Liver (tissue), 8 donors: ENCODE measurements at regions not wholly inside any gene's neighbourhood (a gene's known extent, or its start where the extent isn't known, plus 50 kb on each side); places are given as distances from the start of the nearest gene placed in this dataset.

Source experiments
- DNase-seq: peaks from one replicate; pipeline ENCODE4 v3.0.0-alpha.2; 2017; ENCODE audit warnings: low spot score
- H3K27ac ChIP-seq, 2 donors: one replicate each; pipeline ENCODE4 v1.7.0; 2013; ENCODE audit warnings: inconsistent platforms in 2 of 2, low read length in 2 of 2, control low read depth in 1 of 2, low read depth in 1 of 2, mild to moderate bottlenecking in 1 of 2
- H3K27me3 ChIP-seq, 4 donors: one replicate each; pipeline versions ENCODE4 v1.6.1 to v1.7.0; 2013; ENCODE audit warnings: low read length in 3 of 4, inconsistent platforms in 1 of 4, mild to moderate bottlenecking in 1 of 4, moderate library complexity in 1 of 4; ENCODE audit not compliant: control insufficient read depth in 4 of 4, insufficient read depth in 4 of 4
- H3K36me3 ChIP-seq, 4 donors: one replicate each; pipeline versions ENCODE4 v1.6.1 to v1.7.0; 2013; ENCODE audit warnings: low read length in 3 of 4, mild to moderate bottlenecking in 3 of 4, low read depth in 1 of 4, moderate library complexity in 1 of 4; ENCODE audit not compliant: control insufficient read depth in 4 of 4, insufficient read depth in 3 of 4
- H3K4me1 ChIP-seq, 4 donors: one replicate each; pipeline versions ENCODE4 v1.6.1 to v1.7.0; 2013; ENCODE audit warnings: low read length in 3 of 4, mild to moderate bottlenecking in 3 of 4, moderate library complexity in 1 of 4; ENCODE audit not compliant: control insufficient read depth in 4 of 4, insufficient read depth in 4 of 4
- H3K4me3 ChIP-seq, 3 donors: one replicate each; pipeline versions ENCODE4 v1.6.1 to v1.7.0; 2013; ENCODE audit warnings: low read length in 3 of 3, control low read depth in 1 of 3, low read depth in 1 of 3, mild to moderate bottlenecking in 1 of 3
- H3K9ac ChIP-seq, 2 donors: one replicate each; pipeline ENCODE4 v1.7.0; 2013; ENCODE audit warnings: low read length in 2 of 2, mild to moderate bottlenecking in 2 of 2, moderate library complexity in 2 of 2, control low read depth in 1 of 2, low read depth in 1 of 2
- H3K9me3 ChIP-seq, 4 donors: one replicate each; pipeline versions ENCODE4 v1.6.1 to v1.7.0; 2013; ENCODE audit warnings: low read length in 3 of 4; ENCODE audit not compliant: control insufficient read depth in 4 of 4
- EGR1 ChIP-seq, 2 donors: IDR thresholded peaks; 2 replicates each; pipeline ENCODE4 v1.6.1; 2016 to 2018; ENCODE audit warnings: antibody characterized with exemption in 2 of 2, low read depth in 2 of 2
- FOXA1 ChIP-seq: IDR thresholded peaks from 2 replicates; pipeline ENCODE4 v1.6.1; 2016; ENCODE audit warnings: antibody characterized with exemption
- FOXA2 ChIP-seq: IDR thresholded peaks from 2 replicates; pipeline ENCODE4 v1.6.1; 2016; ENCODE audit warnings: antibody characterized with exemption
- GABPA ChIP-seq, 2 donors: IDR thresholded peaks in 1 of 2; conservative IDR thresholded peaks in 1 of 2; 2 replicates each; pipeline ENCODE4 v1.6.1; 2016; ENCODE audit warnings: antibody characterized with exemption in 2 of 2, mild to moderate bottlenecking in 1 of 2, moderate library complexity in 1 of 2
- HNF4A ChIP-seq, 2 donors: conservative IDR thresholded peaks; 2 replicates each; pipeline ENCODE4 v1.6.1; 2016; ENCODE audit warnings: antibody characterized with exemption in 2 of 2, mild to moderate bottlenecking in 2 of 2
- HNF4G ChIP-seq: IDR thresholded peaks from 2 replicates; pipeline ENCODE4 v1.6.1; 2016; ENCODE audit warnings: antibody characterized with exemption
- JUND ChIP-seq, 2 donors: IDR thresholded peaks; 2 replicates each; pipeline ENCODE4 v1.6.1; 2016; ENCODE audit warnings: antibody characterized with exemption in 2 of 2
- NR2F2 ChIP-seq: IDR thresholded peaks from 2 replicates; pipeline ENCODE4 v1.6.1; 2016; ENCODE audit warnings: antibody characterized with exemption
- RAD21 ChIP-seq, 2 donors: IDR thresholded peaks; 2 replicates each; pipeline ENCODE4 v1.6.1; 2016; ENCODE audit warnings: antibody characterized with exemption in 2 of 2, mild to moderate bottlenecking in 2 of 2
- RXRA ChIP-seq, 2 donors: IDR thresholded peaks; 2 replicates each; pipeline ENCODE4 v1.6.1; 2017 to 2018; ENCODE audit warnings: antibody characterized with exemption in 2 of 2, mild to moderate bottlenecking in 1 of 2
- SP1 ChIP-seq: IDR thresholded peaks from 2 replicates; pipeline ENCODE4 v1.6.1; 2018; ENCODE audit warnings: antibody characterized with exemption, mild to moderate bottlenecking
- TAF1 ChIP-seq: conservative IDR thresholded peaks from 2 replicates; pipeline ENCODE4 v1.6.1; 2016; ENCODE audit warnings: antibody characterized with exemption, mild to moderate bottlenecking
- YY1 ChIP-seq: IDR thresholded peaks from 2 replicates; pipeline ENCODE4 v1.6.1; 2016; ENCODE audit warnings: antibody characterized with exemption, mild to moderate bottlenecking
- WGBS: extraction: QIAGEN DNeasy Blood & Tissue Kit; methylation state at CpG from one replicate; pipeline ENCODE4 v1.1.7; 2013; 5-methylcytosine and 5-hydroxymethylcytosine counted together
- TF ChIP-seq, protein P1 (sequence below): fragments of 150-350 bp; IDR thresholded peaks from 2 replicates; pipeline ENCODE4 v1.5.1; 2017; ENCODE audit warnings: improper control_type of control experiment, low read depth, low read length; ENCODE audit not compliant: missing input control
- TF ChIP-seq, protein P2 (sequence below): IDR thresholded peaks from 2 replicates; pipeline ENCODE4 v1.6.1; 2016; ENCODE audit warnings: antibody characterized with exemption
- TF ChIP-seq, protein P3 (sequence below): IDR thresholded peaks from 2 replicates; pipeline ENCODE4 v1.6.1; 2016; ENCODE audit warnings: antibody characterized with exemption
- TF ChIP-seq, protein P4 (sequence below): IDR thresholded peaks from 2 replicates; pipeline ENCODE4 v1.6.1; 2016; ENCODE audit warnings: antibody characterized with exemption
- TF ChIP-seq, protein P5 (sequence below): IDR thresholded peaks from 2 replicates; pipeline ENCODE4 v1.6.1; 2016; ENCODE audit warnings: antibody characterized with exemption, mild to moderate bottlenecking
- donor health status: healthy.
- donor health status: healthy.
- donor health status: healthy.
- donor health status: healthy.
- donor health status: healthy.

DNA sequence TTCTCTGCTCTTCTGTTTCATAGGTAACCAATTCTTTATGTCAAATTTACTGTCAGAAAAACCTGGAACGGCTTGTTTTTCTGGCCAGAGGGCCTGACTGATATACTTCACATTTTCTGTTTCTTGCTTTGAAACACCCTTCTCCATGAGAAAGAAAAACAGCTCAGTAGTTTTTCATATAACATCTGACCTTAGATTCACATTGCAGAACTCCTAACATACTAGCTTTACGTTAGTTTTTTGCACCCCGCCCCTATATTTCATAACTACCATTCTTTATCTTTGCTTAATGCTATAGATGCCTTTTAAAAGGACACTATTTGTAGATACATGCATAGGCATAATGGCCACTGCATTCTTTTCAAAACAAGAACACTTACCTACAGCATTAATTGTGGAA lies 83.9 kb upstream of the TSC22D2 start:
- no peaks in the 10 kb centered on the region for H3K4me1 ChIP-seq
- DNase-seq = no peak
- no peak overlapping the region for H3K27ac ChIP-seq
- no peaks in the 10 kb centered on the region for H3K36me3 ChIP-seq
- H3K9ac ChIP-seq = no peak overlapping the region
- H3K9me3 ChIP-seq = no peaks in the 10 kb centered on the region
- TF ChIP-seq RXRA (IDR thresholded peaks at IDR 0.05) = no peak
- TF ChIP-seq HNF4A (conservative IDR thresholded peaks at IDR 0.05) = no peak
- TF ChIP-seq, protein P1, sequence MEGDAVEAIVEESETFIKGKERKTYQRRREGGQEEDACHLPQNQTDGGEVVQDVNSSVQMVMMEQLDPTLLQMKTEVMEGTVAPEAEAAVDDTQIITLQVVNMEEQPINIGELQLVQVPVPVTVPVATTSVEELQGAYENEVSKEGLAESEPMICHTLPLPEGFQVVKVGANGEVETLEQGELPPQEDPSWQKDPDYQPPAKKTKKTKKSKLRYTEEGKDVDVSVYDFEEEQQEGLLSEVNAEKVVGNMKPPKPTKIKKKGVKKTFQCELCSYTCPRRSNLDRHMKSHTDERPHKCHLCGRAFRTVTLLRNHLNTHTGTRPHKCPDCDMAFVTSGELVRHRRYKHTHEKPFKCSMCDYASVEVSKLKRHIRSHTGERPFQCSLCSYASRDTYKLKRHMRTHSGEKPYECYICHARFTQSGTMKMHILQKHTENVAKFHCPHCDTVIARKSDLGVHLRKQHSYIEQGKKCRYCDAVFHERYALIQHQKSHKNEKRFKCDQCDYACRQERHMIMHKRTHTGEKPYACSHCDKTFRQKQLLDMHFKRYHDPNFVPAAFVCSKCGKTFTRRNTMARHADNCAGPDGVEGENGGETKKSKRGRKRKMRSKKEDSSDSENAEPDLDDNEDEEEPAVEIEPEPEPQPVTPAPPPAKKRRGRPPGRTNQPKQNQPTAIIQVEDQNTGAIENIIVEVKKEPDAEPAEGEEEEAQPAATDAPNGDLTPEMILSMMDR = no peak
- TF ChIP-seq, protein P2, sequence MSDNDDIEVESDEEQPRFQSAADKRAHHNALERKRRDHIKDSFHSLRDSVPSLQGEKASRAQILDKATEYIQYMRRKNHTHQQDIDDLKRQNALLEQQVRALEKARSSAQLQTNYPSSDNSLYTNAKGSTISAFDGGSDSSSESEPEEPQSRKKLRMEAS = no peak
- TF ChIP-seq GABPA (IDR thresholded peaks at IDR 0.05 in 1 of 2, conservative IDR thresholded peaks at IDR 0.05 in 1 of 2) = no peak
- TF ChIP-seq NR2F2 = no peak
- TF ChIP-seq RAD21 (IDR thresholded peaks at IDR 0.05) = no peak
- TF ChIP-seq, protein P3, sequence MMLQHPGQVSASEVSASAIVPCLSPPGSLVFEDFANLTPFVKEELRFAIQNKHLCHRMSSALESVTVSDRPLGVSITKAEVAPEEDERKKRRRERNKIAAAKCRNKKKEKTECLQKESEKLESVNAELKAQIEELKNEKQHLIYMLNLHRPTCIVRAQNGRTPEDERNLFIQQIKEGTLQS = no peak
- TF ChIP-seq, protein P4, sequence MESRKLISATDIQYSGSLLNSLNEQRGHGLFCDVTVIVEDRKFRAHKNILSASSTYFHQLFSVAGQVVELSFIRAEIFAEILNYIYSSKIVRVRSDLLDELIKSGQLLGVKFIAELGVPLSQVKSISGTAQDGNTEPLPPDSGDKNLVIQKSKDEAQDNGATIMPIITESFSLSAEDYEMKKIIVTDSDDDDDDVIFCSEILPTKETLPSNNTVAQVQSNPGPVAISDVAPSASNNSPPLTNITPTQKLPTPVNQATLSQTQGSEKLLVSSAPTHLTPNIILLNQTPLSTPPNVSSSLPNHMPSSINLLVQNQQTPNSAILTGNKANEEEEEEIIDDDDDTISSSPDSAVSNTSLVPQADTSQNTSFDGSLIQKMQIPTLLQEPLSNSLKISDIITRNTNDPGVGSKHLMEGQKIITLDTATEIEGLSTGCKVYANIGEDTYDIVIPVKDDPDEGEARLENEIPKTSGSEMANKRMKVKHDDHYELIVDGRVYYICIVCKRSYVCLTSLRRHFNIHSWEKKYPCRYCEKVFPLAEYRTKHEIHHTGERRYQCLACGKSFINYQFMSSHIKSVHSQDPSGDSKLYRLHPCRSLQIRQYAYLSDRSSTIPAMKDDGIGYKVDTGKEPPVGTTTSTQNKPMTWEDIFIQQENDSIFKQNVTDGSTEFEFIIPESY = no peak
- TF ChIP-seq JUND (IDR thresholded peaks at IDR 0.05) = no peak
- TF ChIP-seq TAF1 = no peak
- no peak for TF ChIP-seq FOXA2
- TF ChIP-seq SP1 = no peak
- TF ChIP-seq FOXA1 = no peak
- TF ChIP-seq, protein P5, sequence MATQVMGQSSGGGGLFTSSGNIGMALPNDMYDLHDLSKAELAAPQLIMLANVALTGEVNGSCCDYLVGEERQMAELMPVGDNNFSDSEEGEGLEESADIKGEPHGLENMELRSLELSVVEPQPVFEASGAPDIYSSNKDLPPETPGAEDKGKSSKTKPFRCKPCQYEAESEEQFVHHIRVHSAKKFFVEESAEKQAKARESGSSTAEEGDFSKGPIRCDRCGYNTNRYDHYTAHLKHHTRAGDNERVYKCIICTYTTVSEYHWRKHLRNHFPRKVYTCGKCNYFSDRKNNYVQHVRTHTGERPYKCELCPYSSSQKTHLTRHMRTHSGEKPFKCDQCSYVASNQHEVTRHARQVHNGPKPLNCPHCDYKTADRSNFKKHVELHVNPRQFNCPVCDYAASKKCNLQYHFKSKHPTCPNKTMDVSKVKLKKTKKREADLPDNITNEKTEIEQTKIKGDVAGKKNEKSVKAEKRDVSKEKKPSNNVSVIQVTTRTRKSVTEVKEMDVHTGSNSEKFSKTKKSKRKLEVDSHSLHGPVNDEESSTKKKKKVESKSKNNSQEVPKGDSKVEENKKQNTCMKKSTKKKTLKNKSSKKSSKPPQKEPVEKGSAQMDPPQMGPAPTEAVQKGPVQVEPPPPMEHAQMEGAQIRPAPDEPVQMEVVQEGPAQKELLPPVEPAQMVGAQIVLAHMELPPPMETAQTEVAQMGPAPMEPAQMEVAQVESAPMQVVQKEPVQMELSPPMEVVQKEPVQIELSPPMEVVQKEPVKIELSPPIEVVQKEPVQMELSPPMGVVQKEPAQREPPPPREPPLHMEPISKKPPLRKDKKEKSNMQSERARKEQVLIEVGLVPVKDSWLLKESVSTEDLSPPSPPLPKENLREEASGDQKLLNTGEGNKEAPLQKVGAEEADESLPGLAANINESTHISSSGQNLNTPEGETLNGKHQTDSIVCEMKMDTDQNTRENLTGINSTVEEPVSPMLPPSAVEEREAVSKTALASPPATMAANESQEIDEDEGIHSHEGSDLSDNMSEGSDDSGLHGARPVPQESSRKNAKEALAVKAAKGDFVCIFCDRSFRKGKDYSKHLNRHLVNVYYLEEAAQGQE = no peak
- no peaks in the 10 kb centered on the region for H3K27me3 ChIP-seq
- no peak overlapping the region for H3K4me3 ChIP-seq
- 93% methylated on average over 3 of the region's 3 CpGs for WGBS

DNA sequence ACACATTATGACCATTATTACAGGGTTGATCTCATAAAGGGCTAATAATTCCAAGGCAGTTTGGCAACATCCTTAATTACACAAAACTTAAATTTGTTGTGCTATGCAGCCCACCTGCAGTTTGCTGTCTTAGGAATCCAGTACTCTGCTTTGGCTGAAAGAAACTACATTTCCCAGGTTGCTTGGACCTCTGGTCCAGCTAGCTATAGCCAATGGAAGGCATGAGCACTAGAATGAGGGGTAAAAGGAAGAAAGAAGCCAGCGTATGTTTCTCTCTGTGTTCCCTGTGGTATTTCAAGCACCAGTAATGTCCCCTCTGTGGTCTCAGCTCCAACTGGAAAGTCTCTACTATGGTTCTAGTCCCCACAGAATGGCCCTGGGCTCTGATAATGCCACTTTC lies 84.3 kb upstream of the TSC22D2 start:
- Histone ChIP-seq H3K36me3 (no peaks in the 10 kb centered on the region), H3K27ac (no peak overlapping the region), H3K9ac (no peak overlapping the region), H3K9me3 (no peaks in the 10 kb centered on the region), H3K27me3 (no peaks in the 10 kb centered on the region), H3K4me1 (no peaks in the 10 kb centered on the region), H3K4me3 (no peak overlapping the region)
- WGBS = 93% methylated on average over 1 of the region's 1 CpG
- no peak for DNase-seq
- TF ChIP-seq, protein P3 = no peak
- no peak for TF ChIP-seq RXRA (IDR thresholded peaks at IDR 0.05)
- no peak for TF ChIP-seq NR2F2
- no peak for TF ChIP-seq EGR1 (IDR thresholded peaks at IDR 0.05; ENCODE audit: low read depth in 2 of 2)
- TF ChIP-seq, protein P2 = no peak
- TF ChIP-seq, protein P4 = no peak
- no peak for TF ChIP-seq YY1
- TF ChIP-seq RAD21 (IDR thresholded peaks at IDR 0.05) = no peak
- no peak for TF ChIP-seq HNF4A (conservative IDR thresholded peaks at IDR 0.05)
- TF ChIP-seq FOXA1 = no peak
- no peak for TF ChIP-seq FOXA2
- TF ChIP-seq, protein P1 = no peak
- TF ChIP-seq SP1 = no peak
- TF ChIP-seq TAF1 = no peak
- no peak for TF ChIP-seq GABPA (IDR thresholded peaks at IDR 0.05 in 1 of 2, conservative IDR thresholded peaks at IDR 0.05 in 1 of 2)
- no peak for TF ChIP-seq HNF4G
- no peak for TF ChIP-seq JUND (IDR thresholded peaks at IDR 0.05)
